KMS-11 (cell line): ENCODE measurements at regions not wholly inside any gene's neighbourhood (a gene's known extent, or its start where the extent isn't known, plus 50 kb on each side); places are given as distances from the start of the nearest gene placed in this dataset.

ENCODE experiments used
- H2AFZ ChIP-seq: fragments of 200-600 bp; sonication (generic); 2 replicates; pipeline ENCODE4 v1.6.1; 2016; ENCODE audit warnings: antibody characterized with exemption, mixed run types, low read depth
- H3K27ac ChIP-seq: fragments of 200-600 bp; sonication (generic); 2 replicates; pipeline ENCODE4 v1.6.1; 2016; ENCODE audit warnings: mild to moderate bottlenecking, mixed run types
- H3K27me3 ChIP-seq: fragments of 200-600 bp; sonication (generic); 2 replicates; pipeline ENCODE4 v1.6.1; 2017; ENCODE audit warnings: mild to moderate bottlenecking, low read depth, mixed run types, moderate library complexity; ENCODE audit not compliant: insufficient read depth
- H3K36me3 ChIP-seq: fragments of 200-600 bp; sonication (generic); 2 replicates; pipeline ENCODE4 v1.6.1; 2017; ENCODE audit warnings: mild to moderate bottlenecking, mixed run types; ENCODE audit not compliant: insufficient read depth
- H3K4me1 ChIP-seq: fragments of 200-600 bp; sonication (generic); 2 replicates; pipeline ENCODE4 v1.6.1; 2016; ENCODE audit warnings: mild to moderate bottlenecking, low read depth, mixed run types; ENCODE audit not compliant: poor library complexity, severe bottlenecking
- H3K4me2 ChIP-seq: fragments of 200-600 bp; sonication (generic); 2 replicates; pipeline ENCODE4 v1.7.0; 2016; ENCODE audit warnings: mild to moderate bottlenecking, mixed run types
- H3K4me3 ChIP-seq: fragments of 200-600 bp; sonication (generic); IDR thresholded peaks from 2 replicates; pipeline ENCODE4 v1.6.1; 2017; ENCODE audit warnings: low read depth, low read length, mixed read lengths; ENCODE audit not compliant: insufficient read depth
- H3K79me2 ChIP-seq: fragments of 200-600 bp; sonication (generic); 2 replicates; pipeline ENCODE4 v1.6.1; 2016; ENCODE audit warnings: low read depth, mixed run types; ENCODE audit not compliant: insufficient read depth
- H3K9ac ChIP-seq: fragments of 200-600 bp; sonication (generic); 2 replicates; pipeline ENCODE4 v1.6.1; 2016; ENCODE audit warnings: mild to moderate bottlenecking, mixed run types
- H4K20me1 ChIP-seq: fragments of 200-600 bp; sonication (generic); 2 replicates; pipeline ENCODE4 v1.6.1; 2016; ENCODE audit warnings: mild to moderate bottlenecking, mixed run types; ENCODE audit not compliant: insufficient read depth
- CTCF ChIP-seq: fragments of 200-600 bp; sonication (generic); conservative IDR thresholded peaks from 2 replicates; pipeline ENCODE4 v1.6.1; 2017; ENCODE audit warnings: low read depth, mild to moderate bottlenecking, antibody characterized with exemption, low read length, moderate library complexity, mixed read lengths

DNA sequence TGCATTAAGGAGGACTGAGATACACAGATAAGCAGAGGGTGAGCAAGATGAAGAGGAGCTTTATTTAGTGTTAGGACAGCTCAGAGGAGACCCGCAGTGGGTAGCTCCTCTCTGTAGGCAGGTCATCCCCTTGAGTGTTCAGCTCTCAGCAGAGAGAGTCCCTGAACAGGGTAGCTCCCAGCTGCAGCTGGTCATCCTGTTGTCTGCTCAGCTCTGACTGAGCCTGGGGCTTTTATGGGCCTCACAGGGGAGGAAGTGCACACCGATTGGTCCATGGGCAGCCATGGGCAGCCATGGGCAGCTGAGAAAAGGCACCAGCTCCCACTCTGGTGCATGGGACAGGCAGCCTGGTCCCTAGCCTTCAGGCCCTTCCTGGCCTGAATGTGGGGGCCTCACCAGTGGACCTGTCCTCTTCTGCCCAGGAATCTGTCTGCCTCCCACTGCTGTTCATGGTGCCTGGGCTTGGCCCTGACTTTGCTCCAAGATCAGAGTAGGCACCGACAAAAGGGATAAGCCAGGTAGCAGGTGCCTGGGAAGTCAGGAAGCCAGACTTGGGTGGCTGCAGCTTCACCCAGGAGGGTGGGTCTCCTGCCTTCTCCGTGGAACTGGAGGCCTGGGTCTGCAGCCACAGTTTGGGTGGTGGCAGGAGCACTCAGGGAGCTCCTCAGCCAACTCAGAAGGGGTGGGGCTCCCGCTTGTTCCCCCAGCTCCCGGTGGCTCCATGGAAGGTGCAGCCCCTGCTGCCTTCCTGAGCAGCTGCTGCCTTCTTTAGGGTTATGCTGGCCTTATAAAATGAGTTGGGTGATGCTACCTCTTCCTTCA, 54.7 kb downstream of the MYEOV start:
- peaks cover 2% of the 10 kb centered on the region; the same call in 1 of the 2 replicates for H3K27me3 ChIP-seq
- no peaks in the 10 kb centered on the region for H3K4me1 ChIP-seq
- H3K79me2 ChIP-seq = no peaks in the 10 kb centered on the region
- no peak overlapping the region for H3K9ac ChIP-seq
- no peaks in the 10 kb centered on the region for H3K36me3 ChIP-seq
- no peaks in the 10 kb centered on the region for H4K20me1 ChIP-seq
- TF ChIP-seq CTCF = no peak
- H3K4me2 ChIP-seq = no peak overlapping the region
- H2AFZ ChIP-seq = no peak overlapping the region
- no peak overlapping the region for H3K4me3 ChIP-seq
- H3K27ac ChIP-seq = no peak overlapping the region

DNA sequence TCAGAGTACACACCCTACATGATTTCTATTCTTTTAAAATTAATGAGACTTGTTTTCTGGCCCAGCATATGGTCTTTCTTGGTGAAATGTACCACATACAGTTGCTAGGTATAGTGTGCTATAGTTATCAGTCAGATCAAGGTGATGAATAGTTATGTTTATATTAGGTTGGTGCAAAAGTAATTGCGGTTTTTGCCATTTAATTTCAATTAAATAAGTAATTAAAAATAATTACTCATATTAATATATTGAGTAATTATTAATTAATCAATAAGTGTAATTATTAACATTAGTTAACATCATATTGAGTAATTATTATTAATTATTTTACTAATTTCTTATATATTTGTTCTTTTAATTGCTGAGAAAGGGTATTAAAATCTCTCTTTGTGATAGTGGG, 56.1 kb downstream of the MYEOV start:
- no peak overlapping the region for H3K4me3 ChIP-seq
- no peak overlapping the region for H3K4me2 ChIP-seq
- H3K27me3 ChIP-seq = peaks cover 2% of the 10 kb centered on the region; the same call in 1 of the 2 replicates
- H3K27ac ChIP-seq = no peak overlapping the region
- no peak overlapping the region for H2AFZ ChIP-seq
- no peak for TF ChIP-seq CTCF
- H3K4me1 ChIP-seq = no peaks in the 10 kb centered on the region
- H3K79me2 ChIP-seq = no peaks in the 10 kb centered on the region
- no peaks in the 10 kb centered on the region for H3K36me3 ChIP-seq
- no peaks in the 10 kb centered on the region for H4K20me1 ChIP-seq
- no peak overlapping the region for H3K9ac ChIP-seq

DNA sequence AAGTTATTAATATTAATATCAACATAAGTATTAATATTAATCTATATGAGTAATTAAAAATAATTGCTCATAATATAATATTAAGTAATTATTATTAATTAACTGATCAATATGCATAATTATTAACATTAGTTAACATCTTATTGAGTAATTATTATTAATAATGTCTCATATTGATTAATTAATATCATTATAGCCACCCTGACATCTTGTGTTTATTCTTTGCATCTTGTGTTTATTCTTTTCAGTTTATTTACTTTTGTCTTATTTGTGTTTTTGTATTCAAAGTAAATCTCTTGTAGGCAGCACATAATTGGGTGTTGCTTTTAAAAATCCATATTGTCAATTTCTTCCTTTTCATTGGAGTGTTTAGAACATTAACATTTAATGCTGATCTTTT, 56.6 kb downstream of the MYEOV start:
- Histone ChIP-seq H3K27ac (no peak overlapping the region), H4K20me1 (no peaks in the 10 kb centered on the region), H3K36me3 (no peaks in the 10 kb centered on the region), H2AFZ (no peak overlapping the region), H3K9ac (no peak overlapping the region), H3K4me2 (no peak overlapping the region), H3K79me2 (no peaks in the 10 kb centered on the region), H3K27me3 (peaks cover 4% of the 10 kb centered on the region; the same call in 1 of the 2 replicates), H3K4me3 (no peak overlapping the region), H3K4me1 (no peaks in the 10 kb centered on the region)
- no peak for TF ChIP-seq CTCF

DNA sequence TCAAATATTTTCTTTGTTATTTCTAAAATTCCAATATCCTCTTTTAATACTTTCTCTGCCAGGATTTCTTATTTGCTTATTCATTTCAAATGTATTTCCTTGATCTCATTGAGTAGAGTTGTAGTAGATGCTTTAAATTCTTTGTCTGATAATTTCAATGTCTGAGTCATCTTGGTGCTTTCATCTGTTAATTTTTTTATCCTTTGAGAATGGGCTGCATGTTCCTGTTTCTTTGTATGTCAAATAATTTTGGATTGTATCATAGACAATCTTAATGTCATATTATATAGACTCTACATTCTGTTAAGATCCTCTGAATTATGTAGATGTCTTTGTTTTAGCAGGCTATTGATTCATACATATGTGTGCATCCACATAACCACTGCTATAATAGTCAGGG, 57.5 kb downstream of the MYEOV start:
- no peak for TF ChIP-seq CTCF
- H3K4me2 ChIP-seq = no peak overlapping the region
- H3K27me3 ChIP-seq = peaks cover 4% of the 10 kb centered on the region; the same call in 1 of the 2 replicates
- H3K36me3 ChIP-seq = no peaks in the 10 kb centered on the region
- H3K9ac ChIP-seq = no peak overlapping the region
- H3K27ac ChIP-seq = no peak overlapping the region
- no peak overlapping the region for H2AFZ ChIP-seq
- H3K79me2 ChIP-seq = no peaks in the 10 kb centered on the region
- H3K4me3 ChIP-seq = no peak overlapping the region
- H3K4me1 ChIP-seq = no peaks in the 10 kb centered on the region
- H4K20me1 ChIP-seq = no peaks in the 10 kb centered on the region
